H9 (cell line): ENCODE measurements at regions not wholly inside any gene's neighbourhood (a gene's known extent, or its start where the extent isn't known, plus 50 kb on each side); places are given as distances from the start of the nearest gene placed in this dataset.

Experiments
- DNase-seq: peaks from one replicate; pipeline ENCODE4 v3.0.0-alpha.2; 2017
- H2AFZ ChIP-seq: one replicate; pipeline ENCODE4 v1.6.1; 2013; ENCODE audit warnings: mild to moderate bottlenecking, low read length, control low read depth, moderate library complexity
- H2AK5ac ChIP-seq: 2 replicates; pipeline ENCODE4 v1.6.1; 2013; ENCODE audit warnings: low read length, control low read depth, mixed read lengths; ENCODE audit not compliant: insufficient read length
- H2BK120ac ChIP-seq: one replicate; pipeline ENCODE4 v1.6.1; 2013; ENCODE audit warnings: low read depth, mild to moderate bottlenecking, low read length, control low read depth, inconsistent platforms; ENCODE audit not compliant: poor library complexity, severe bottlenecking
- H2BK12ac ChIP-seq: 2 replicates; pipeline ENCODE4 v1.6.1; 2013; ENCODE audit warnings: low read length, control low read depth, mixed read lengths, low read depth; ENCODE audit not compliant: insufficient read length
- H2BK15ac ChIP-seq: 2 replicates; pipeline ENCODE4 v1.6.1; 2013; ENCODE audit warnings: low read depth, low read length, control low read depth
- H2BK20ac ChIP-seq: one replicate; pipeline ENCODE4 v1.6.1; 2013; ENCODE audit warnings: low read depth, mild to moderate bottlenecking, low read length, control low read depth, inconsistent platforms; ENCODE audit not compliant: poor library complexity, severe bottlenecking
- H2BK5ac ChIP-seq: 2 replicates; pipeline ENCODE4 v1.6.1; 2013; ENCODE audit warnings: low read length, control low read depth, mixed read lengths; ENCODE audit not compliant: insufficient read length
- H3K14ac ChIP-seq: 2 replicates; pipeline ENCODE4 v1.6.1; 2013; ENCODE audit warnings: low read length, control low read depth; ENCODE audit not compliant: insufficient read depth
- H3K18ac ChIP-seq: 2 replicates; pipeline ENCODE4 v1.6.1; 2013; ENCODE audit warnings: low read depth, mild to moderate bottlenecking, mixed read lengths, low read length, control low read depth; ENCODE audit not compliant: insufficient read length
- H3K23ac ChIP-seq: 2 replicates; pipeline ENCODE4 v1.6.1; 2013; ENCODE audit warnings: low read length, control low read depth, mixed read lengths, low read depth; ENCODE audit not compliant: insufficient read length
- H3K23me2 ChIP-seq: 2 replicates; pipeline ENCODE4 v1.6.1; 2013; ENCODE audit warnings: low read depth, mild to moderate bottlenecking, mixed read lengths, low read length, control low read depth; ENCODE audit not compliant: insufficient read length, poor library complexity, severe bottlenecking
- H3K27ac ChIP-seq: 2 replicates; pipeline ENCODE4 v1.5.1; 2013; ENCODE audit warnings: low read length, control low read depth, mixed read lengths, low read depth; ENCODE audit not compliant: insufficient read length
- H3K27me3 ChIP-seq: 2 replicates; pipeline ENCODE4 v1.6.1; 2013; ENCODE audit warnings: low read length, control low read depth, inconsistent platforms; ENCODE audit not compliant: insufficient read depth
- H3K4ac ChIP-seq: 2 replicates; pipeline ENCODE4 v1.6.1; 2013; ENCODE audit warnings: low read depth, mild to moderate bottlenecking, control low read depth, inconsistent platforms, low read length, moderate library complexity
- H3K4me1 ChIP-seq: 2 replicates; pipeline ENCODE4 v1.6.1; 2013; ENCODE audit warnings: low read length, control low read depth, inconsistent platforms; ENCODE audit not compliant: insufficient read depth
- H3K4me2 ChIP-seq: 2 replicates; pipeline ENCODE4 v1.6.1; 2013; ENCODE audit warnings: low read length, control low read depth, mixed read lengths; ENCODE audit not compliant: insufficient read length, insufficient read depth
- H3K56ac ChIP-seq: 2 replicates; pipeline ENCODE4 v1.6.1; 2013; ENCODE audit warnings: low read depth, mild to moderate bottlenecking, mixed read lengths, low read length, control low read depth; ENCODE audit not compliant: insufficient read length
- H3K79me1 ChIP-seq: 2 replicates; pipeline ENCODE4 v1.6.1; 2013; ENCODE audit warnings: low read depth, mild to moderate bottlenecking, moderate library complexity, low read length, control low read depth, inconsistent platforms; ENCODE audit not compliant: insufficient read depth, poor library complexity, severe bottlenecking
- H3K79me2 ChIP-seq: 2 replicates; pipeline ENCODE4 v1.6.1; 2013; ENCODE audit warnings: low read length, control low read depth, inconsistent platforms; ENCODE audit not compliant: insufficient read depth
- H3K9ac ChIP-seq: 2 replicates; pipeline ENCODE4 v1.6.1; 2013; ENCODE audit warnings: low read length, control low read depth, mixed read lengths; ENCODE audit not compliant: insufficient read length; ENCODE audit errors: extremely low read depth
- H3K9me3 ChIP-seq: one replicate; pipeline ENCODE4 v1.6.1; 2013; ENCODE audit warnings: low read depth, low read length, inconsistent platforms; ENCODE audit not compliant: control insufficient read depth
- H3T11ph ChIP-seq: one replicate; pipeline ENCODE4 v1.6.1; 2013; ENCODE audit warnings: mild to moderate bottlenecking, low read length, control low read depth, inconsistent platforms
- H4K20me1 ChIP-seq: one replicate; pipeline ENCODE4 v1.6.1; 2013; ENCODE audit not compliant: control insufficient read depth, insufficient read length, insufficient read depth
- H4K5ac ChIP-seq: 2 replicates; pipeline ENCODE4 v1.6.1; 2013; ENCODE audit warnings: low read depth, mild to moderate bottlenecking, mixed read lengths, low read length, control low read depth; ENCODE audit not compliant: insufficient read length
- H4K8ac ChIP-seq: replicated peaks from 2 replicates; pipeline ENCODE4 v1.6.1; 2013; ENCODE audit warnings: low read length, control low read depth, mixed read lengths, low read depth; ENCODE audit not compliant: insufficient read length
- H4K91ac ChIP-seq: 2 replicates; pipeline ENCODE4 v1.6.1; 2013; ENCODE audit warnings: low read depth, mild to moderate bottlenecking, moderate library complexity, mixed read lengths, low read length, control low read depth; ENCODE audit not compliant: insufficient read length
- H3K27ac Mint-ChIP-seq, 3 experiments: 2 replicates in 2 of 3; 3 replicates in 1 of 3; pipeline ENCODE4 v1.8.0; 2020 to 2021; ENCODE audit warnings: mixed read lengths in 3 of 3, mild to moderate bottlenecking in 1 of 3, moderate library complexity in 1 of 3
- H3K27me3 Mint-ChIP-seq: 2 replicates; pipeline ENCODE4 v1.8.0; 2021; ENCODE audit warnings: low read depth, mild to moderate bottlenecking, moderate library complexity, mixed read lengths
- H3K36me3 Mint-ChIP-seq, 3 experiments: 2 replicates in 2 of 3; 3 replicates in 1 of 3; pipeline ENCODE4 v1.8.0; 2020 to 2021; ENCODE audit warnings: low read depth in 3 of 3, mixed read lengths in 3 of 3; ENCODE audit not compliant: insufficient read depth in 1 of 3
- H3K4me1 Mint-ChIP-seq, 2 experiments: 2 replicates each; pipeline ENCODE4 v1.8.0; 2020; ENCODE audit warnings: mixed read lengths in 2 of 2
- H3K4me3 Mint-ChIP-seq, 2 experiments: 2 replicates in 1 of 2; 3 replicates in 1 of 2; pipeline ENCODE4 v1.8.0; 2020 to 2021; ENCODE audit warnings: mild to moderate bottlenecking in 2 of 2, mixed read lengths in 2 of 2, moderate library complexity in 1 of 2
- H3K9me3 Mint-ChIP-seq, 2 experiments: 2 replicates in 1 of 2; 3 replicates in 1 of 2; pipeline ENCODE4 v1.8.0; 2020; ENCODE audit warnings: mild to moderate bottlenecking in 2 of 2, mixed read lengths in 2 of 2, moderate library complexity in 1 of 2
- CTCF ChIP-seq: fragments of 200-600 bp; sonication (generic); conservative IDR thresholded peaks from 3 replicates; pipeline ENCODE4 v1.8.0; 2021; ENCODE audit warnings: antibody characterized with exemption, mild to moderate bottlenecking
- WGBS: extraction: QIAGEN DNeasy Blood & Tissue Kit; methylation state at CpG from one replicate; pipeline ENCODE4 v1.1.7; 2013; ENCODE audit warnings: missing lambda C conversion rate, low lambda C conversion rate, mixed read lengths; ENCODE audit not compliant: insufficient read length; ENCODE audit errors: extremely low coverage; 5-methylcytosine and 5-hydroxymethylcytosine counted together

- Histone ChIP-seq H3K4me2 (no peak overlapping the region), H3K9me3 (no peaks in the 10 kb centered on the region), H3K23me2 (no peaks in the 10 kb centered on the region), H3K79me1 (no peaks in the 10 kb centered on the region), H4K8ac (no peak overlapping the region), H3K18ac (no peak overlapping the region), H2AFZ (no peak overlapping the region), H2BK20ac (no peak overlapping the region), H2BK15ac (no peak overlapping the region), H3K14ac (no peak overlapping the region), H3K4me1 (no peaks in the 10 kb centered on the region), H4K20me1 (no peaks in the 10 kb centered on the region), H2BK12ac (no peak overlapping the region), H2AK5ac (no peak overlapping the region), H2BK5ac (no peak overlapping the region), H4K5ac (no peak overlapping the region), H3K27me3 (no peaks in the 10 kb centered on the region), H3K79me2 (no peaks in the 10 kb centered on the region), H2BK120ac (no peak overlapping the region), H3T11ph (no peak overlapping the region), H3K56ac (no peak overlapping the region), H3K23ac (no peak overlapping the region), H3K9ac (no peak overlapping the region), H4K91ac (no peak overlapping the region), H3K4ac (no peak overlapping the region), H3K27ac (no peak overlapping the region)
- no CpG with 5 or more reads among the region's 1 CpG for WGBS
- Mint-ChIP-seq H3K27ac (no peak overlapping the region), H3K27me3 (no peaks in the 10 kb centered on the region), H3K9me3 (peaks cover 6% of the 10 kb centered on the region in 2 experiments), H3K4me3 (no peak overlapping the region), H3K4me1 (no peaks in the 10 kb centered on the region), H3K36me3 (peaks cover 0 to 5% (median 0%) of the 10 kb centered on the region in 3 experiments; a peak in 3 of 7 replicates)
- no peak for DNase-seq
- TF ChIP-seq CTCF: no peak
Measured at GRCh38 chr13:60837806-60838205, 440.8 kb downstream of the TDRD3 start.
